ENCODE measurements at regions not wholly inside any gene's neighbourhood (a gene's known extent, or its start where the extent isn't known, plus 50 kb on each side); places are given as distances from the start of the nearest gene placed in this dataset.
A peak's percentile ranks its signal among the peaks of the same experiment; 100 is the strongest.

DNA sequence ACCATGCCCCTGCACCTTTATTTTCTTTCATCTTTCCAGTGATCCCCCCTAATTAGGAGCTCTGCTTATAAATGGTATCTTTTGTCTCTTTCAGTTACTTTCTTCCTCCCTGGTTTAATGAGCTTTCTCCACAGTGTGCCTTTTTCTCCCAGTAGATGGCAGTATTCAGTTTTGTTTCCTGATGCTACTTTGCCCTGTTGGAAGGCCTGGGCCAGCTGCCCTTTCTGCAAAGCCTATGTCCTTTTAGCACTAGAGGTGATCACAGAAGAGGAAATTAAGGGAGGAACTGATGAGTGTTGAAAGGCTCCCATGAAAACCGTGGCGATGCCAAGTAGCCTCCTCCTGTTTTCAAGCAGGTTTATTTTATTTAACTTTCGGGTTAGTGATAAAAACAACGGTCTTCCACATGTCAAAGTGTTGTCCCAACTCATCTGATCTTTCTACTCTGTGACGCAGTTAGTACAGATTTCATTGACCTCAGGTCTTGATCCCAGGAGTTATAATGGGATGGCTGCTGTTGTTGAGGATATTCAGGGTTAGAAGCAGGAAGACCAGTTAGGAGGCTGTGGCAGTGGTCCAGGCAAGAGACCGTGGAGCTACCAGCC is 184.2 kb upstream of the BMP2 start:
- DNase-seq (ENCODE audit: low spot score): no peak
- peak; percentile 79 for ATAC-seq
- intact Hi-C loops (cut with DNase I): no loop called here

DNA sequence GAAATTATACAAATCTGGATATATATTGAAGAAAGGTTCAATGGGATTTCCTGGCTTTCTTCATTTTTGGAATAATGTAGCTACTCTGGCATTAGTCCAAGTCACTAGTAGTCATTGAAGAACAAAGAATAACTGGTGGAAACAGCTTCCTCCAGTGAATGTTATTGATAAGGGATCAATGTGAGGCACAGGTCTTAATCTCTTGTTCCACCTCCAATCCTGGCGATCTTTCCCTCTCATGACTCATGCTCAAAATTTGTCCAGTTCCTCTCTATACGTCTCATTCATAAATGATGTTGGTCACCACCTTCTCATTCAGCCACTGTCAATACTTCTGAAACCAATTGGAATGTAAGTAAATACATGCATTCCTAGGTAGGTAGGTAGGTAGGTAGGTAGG is 185.0 kb upstream of the BMP2 start:
- intact Hi-C loops (cut with DNase I): no loop called here
- ATAC-seq (no peak), DNase-seq (ENCODE audit: low spot score) (no peak)

GRCh38 chr20:6580486-6580885 is 187.0 kb upstream of the BMP2 start:
- ATAC-seq: peak; percentile 60
- DNase-seq (ENCODE audit: low spot score): no peak
- intact Hi-C loops (cut with DNase I): no loop called here

DNA sequence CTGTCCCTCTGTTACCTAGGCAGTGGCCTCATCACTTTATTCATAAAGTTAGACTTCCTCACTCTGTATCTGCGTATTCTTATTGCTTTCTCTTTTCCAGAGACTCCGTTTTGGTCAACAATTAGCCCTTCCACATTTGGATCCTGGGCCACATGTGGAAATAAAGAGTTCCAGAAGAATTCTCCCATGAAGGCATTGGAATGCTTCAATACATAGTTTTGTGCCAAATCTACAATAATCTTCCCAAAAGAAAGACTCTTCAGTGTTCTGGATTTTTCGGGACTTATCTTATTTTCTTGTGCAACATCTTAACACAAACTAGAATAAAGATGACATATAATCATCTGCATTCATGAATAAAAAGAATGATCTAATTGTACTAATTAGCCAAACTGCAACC is 187.7 kb upstream of the BMP2 start:
- intact Hi-C loops (cut with DNase I): no loop called here
- no peak for DNase-seq (ENCODE audit: low spot score)
- no peak for ATAC-seq

DNA sequence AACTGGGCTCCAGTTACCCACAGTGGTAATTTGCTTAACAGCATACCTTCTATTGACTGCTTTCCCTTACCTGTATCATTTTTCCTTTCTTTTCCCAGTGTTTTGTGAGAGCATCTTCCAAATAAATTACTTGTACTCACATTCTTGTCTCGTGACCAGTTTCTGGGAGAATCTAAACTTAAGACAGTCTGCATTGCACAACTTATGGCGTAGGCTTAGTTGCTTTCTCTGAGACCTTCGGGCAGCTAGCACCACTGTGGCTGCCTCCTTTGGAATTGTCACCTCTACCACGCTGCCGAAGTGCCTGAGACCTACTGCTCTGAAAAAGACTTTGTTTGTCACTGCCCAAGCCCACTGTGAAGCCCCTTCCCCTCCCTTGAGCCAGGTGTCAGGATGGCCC is 188.1 kb upstream of the BMP2 start:
- ATAC-seq (no peak), DNase-seq (ENCODE audit: low spot score) (no peak)
- intact Hi-C loops (cut with DNase I): no loop called here

GRCh38 chr20:6577451-6577850 is 190.0 kb upstream of the BMP2 start:
- no peak for ATAC-seq
- no peak for DNase-seq (ENCODE audit: low spot score)
- intact Hi-C loops (cut with DNase I): no loop called here

DNA sequence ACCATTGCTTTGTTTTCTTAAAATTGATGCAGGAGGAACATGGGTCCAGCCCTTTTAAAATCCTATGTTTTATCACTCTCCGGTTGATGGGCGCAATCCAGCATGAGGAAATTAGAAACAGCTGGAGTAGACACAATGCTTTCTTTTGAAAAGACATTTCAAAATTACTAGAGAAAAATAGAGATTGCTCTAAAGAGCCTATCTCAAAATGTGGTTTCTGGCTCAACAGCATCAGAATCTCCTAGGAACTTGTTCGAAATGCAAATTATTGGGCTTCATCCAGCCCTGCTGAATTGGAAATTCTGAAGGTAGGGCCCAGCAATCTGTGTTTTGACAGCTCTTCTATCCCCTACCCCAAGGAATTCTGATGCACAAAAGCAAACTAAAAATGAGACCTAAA is 190.8 kb upstream of the BMP2 start:
- ATAC-seq: peak; percentile 74
- intact Hi-C loops (cut with DNase I): no loop called here
- no peak for DNase-seq (ENCODE audit: low spot score)

DNA sequence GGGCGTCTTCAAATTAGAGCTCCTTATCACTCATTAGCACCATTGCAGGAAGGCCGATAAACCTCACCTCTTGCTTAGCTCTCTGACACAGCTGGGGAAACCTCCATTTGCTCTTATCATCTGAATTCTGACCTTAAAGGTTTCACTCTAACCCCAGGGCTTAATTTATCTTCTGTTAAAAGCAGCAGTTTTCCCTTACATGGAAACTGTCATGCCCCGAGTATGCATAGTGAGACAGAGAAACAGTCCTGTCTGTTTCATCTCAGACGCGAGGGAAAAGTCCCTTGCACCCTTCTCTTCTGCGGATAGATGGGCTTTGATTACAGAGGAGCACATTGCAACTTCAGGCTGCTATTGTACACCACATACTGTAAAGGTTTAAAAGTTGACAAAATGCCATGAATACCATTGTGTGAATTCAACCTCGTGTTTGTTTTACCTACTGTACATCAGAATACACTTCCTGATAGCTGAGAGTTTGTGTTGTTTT is 191.5 kb upstream of the BMP2 start:
- ATAC-seq (no peak), DNase-seq (ENCODE audit: low spot score) (no peak)
- intact Hi-C loops (cut with DNase I): no loop called here

GRCh38 chr20:6566821-6567220 is 200.7 kb upstream of the BMP2 start:
- no peak for ATAC-seq
- no peak for DNase-seq (ENCODE audit: low spot score)
- intact Hi-C loops (cut with DNase I): no loop called here

DNA sequence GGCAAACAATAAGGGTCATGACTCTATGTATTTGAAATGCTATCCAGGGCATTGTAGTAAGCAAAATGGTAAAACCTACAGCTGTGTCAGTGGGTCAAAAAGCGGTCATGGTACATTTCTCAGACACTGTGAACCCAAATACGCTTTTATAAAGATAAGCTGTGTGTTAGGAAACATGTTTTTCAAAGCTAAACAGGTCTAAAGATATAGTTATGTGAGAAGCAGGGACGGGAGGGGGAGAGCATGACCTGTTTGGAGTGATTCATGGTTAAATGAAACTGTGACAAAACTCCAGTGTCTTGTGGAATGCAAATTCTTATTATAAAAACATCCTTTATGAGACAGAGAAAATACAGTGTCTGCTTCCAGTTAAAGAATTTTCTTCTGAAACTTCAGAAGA is 205.4 kb upstream of the BMP2 start:
- no peak for DNase-seq (ENCODE audit: low spot score)
- intact Hi-C loops (cut with DNase I): no loop called here
- no peak for ATAC-seq

DNA sequence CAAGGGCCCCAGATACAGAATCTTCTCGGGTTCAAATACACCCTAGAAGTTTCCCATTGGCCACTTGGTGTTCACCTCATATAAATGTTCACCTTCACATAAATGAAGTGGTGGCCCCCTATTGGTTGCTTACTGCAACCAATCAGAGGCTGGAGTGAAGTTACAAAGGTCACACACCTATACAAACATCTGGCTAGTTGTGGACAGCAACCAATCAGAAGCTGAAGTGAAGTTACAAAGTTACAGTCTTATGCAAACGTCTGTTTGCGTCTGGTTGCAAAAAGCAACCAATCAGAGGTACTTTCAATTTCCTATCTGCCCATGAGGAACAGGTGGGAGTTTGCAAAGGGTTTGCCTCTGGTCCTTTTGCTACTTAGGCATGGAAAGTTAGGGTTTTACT is 206.5 kb upstream of the BMP2 start:
- intact Hi-C loops (cut with DNase I): no loop called here
- DNase-seq (ENCODE audit: low spot score) (no peak), ATAC-seq (no peak)

- DNase-seq (ENCODE audit: low spot score): no peak
- intact Hi-C loops (cut with DNase I): no loop called here
Measured at GRCh38 chr20:6559791-6560190, 207.7 kb upstream of the BMP2 start.

GRCh38 chr20:6558341-6558740 is 209.1 kb upstream of the BMP2 start:
- no peak for ATAC-seq
- intact Hi-C loops (cut with DNase I): no loop called here
- DNase-seq (ENCODE audit: low spot score): no peak

More at GRCh38 chr20:6559791-6560190, 207.7 kb upstream of the BMP2 start:
- ATAC-seq: no peak

GRCh38 chr20:6533761-6534479 is 233.6 kb upstream of the BMP2 start:
- DNase-seq (ENCODE audit: low spot score) (no peak), ATAC-seq (peak; percentile 94)
- intact Hi-C loops (cut with DNase I): no loop called here

- intact Hi-C loops (cut with DNase I): no loop called here
- ATAC-seq (peak; percentile 63), DNase-seq (ENCODE audit: low spot score) (no peak)
Measured at GRCh38 chr20:6533351-6533750, 234.1 kb upstream of the BMP2 start.

DNA sequence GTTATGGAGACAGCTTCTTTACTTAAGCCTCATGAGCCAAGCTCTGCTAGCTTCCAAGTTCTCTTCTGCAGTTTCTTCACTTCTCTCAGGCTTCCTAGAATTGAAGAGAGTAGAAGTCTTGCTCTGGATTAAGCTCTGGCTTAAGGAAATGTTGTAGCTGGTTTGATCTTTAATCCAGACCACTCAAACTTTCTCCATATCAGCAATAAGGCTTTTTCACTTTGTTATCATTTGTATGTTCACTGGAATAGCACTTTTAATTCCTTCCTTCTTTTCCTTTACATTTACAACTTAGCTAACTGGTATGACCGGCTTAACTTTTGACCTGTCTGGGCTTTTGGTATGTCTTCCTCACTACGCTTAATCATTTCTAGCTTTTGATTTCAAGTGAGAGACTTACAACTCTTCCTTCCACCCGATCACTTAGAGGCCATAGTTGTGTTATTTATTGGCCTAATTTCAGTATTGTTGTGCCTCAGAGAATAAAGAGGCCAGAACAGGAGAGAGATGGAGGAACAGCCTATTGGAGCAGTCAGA is 236.6 kb upstream of the BMP2 start:
- DNase-seq (ENCODE audit: low spot score): no peak
- intact Hi-C loops (cut with DNase I): no loop called here
- ATAC-seq: no peak

GRCh38 chr20:6530254-6530653 is 237.2 kb upstream of the BMP2 start:
- intact Hi-C loops (cut with DNase I): no loop called here
- no peak for DNase-seq (ENCODE audit: low spot score)

GRCh38 chr20:6525447-6526303 is 241.8 kb upstream of the BMP2 start:
- intact Hi-C loops (cut with DNase I): no loop called here
- no peak for DNase-seq (ENCODE audit: low spot score)
- ATAC-seq: no peak

More at GRCh38 chr20:6530254-6530653, 237.2 kb upstream of the BMP2 start:
- ATAC-seq: no peak

DNA sequence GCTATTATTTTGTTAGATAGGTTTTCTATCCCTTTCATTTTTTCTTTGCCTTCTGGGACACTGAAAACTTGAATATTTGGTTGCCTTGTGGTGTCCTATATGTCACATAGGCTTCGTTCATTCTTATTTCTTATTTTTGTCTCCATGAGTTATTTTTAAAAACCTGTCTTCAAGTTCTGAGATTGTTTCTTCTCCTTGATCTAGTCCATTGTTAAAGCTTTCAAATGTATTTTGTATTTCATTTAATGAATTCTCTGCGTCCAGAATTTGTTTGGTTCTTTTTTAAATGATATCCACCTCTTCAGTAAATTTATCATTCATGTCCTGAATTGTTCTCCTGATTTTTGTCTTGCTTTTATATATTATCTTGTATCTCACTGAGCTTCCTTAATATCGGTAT is 243.2 kb upstream of the BMP2 start:
- intact Hi-C loops (cut with DNase I): no loop called here
- DNase-seq (ENCODE audit: low spot score): no peak
- ATAC-seq: no peak

GRCh38 chr20:6519556-6519955 is 247.9 kb upstream of the BMP2 start:
- intact Hi-C loops (cut with DNase I): no loop called here
- no peak for DNase-seq (ENCODE audit: low spot score)
- ATAC-seq: no peak
